ENCODE measurements at regions not wholly inside any gene's neighbourhood (a gene's known extent, or its start where the extent isn't known, plus 50 kb on each side); places are given as distances from the start of the nearest gene placed in this dataset.

GRCh38 chr11:122209619-122210366 is 93.8 kb upstream of the BLID start:
- no peaks in the 10 kb centered on the region for H3K27me3 ChIP-seq (replicated peaks in 1 of 4; ENCODE audit: control insufficient read depth in 3 of 4, extremely low read depth in 1 of 4, insufficient read depth in 3 of 4, low read length in 3 of 4)
- no peaks in the 10 kb centered on the region for H3K79me1 ChIP-seq (ENCODE audit: low read depth, low read length)
- H3K36me3 ChIP-seq (ENCODE audit: control insufficient read depth in 2 of 4, insufficient read depth in 4 of 4, low read length in 3 of 4) = no peaks in the 10 kb centered on the region
- FAIRE-seq (no peak), DNase-seq (ENCODE audit: low read depth in 1 of 2, low spot score in 2 of 2) (no peak)
- no peaks in the 10 kb centered on the region for H3K79me2 ChIP-seq (ENCODE audit: control insufficient read depth in 1 of 2, insufficient read depth in 2 of 2, low read length in 2 of 2)
- H2BK12ac ChIP-seq (ENCODE audit: low read depth, low read length) = no peak overlapping the region
- H3K9ac ChIP-seq (replicated peaks in 1 of 4; ENCODE audit: extremely low read depth in 1 of 4, low read depth in 3 of 4, low read length in 3 of 4) = no peak overlapping the region
- no peak overlapping the region for H3K14ac ChIP-seq (ENCODE audit: insufficient read length)
- H2BK120ac ChIP-seq (replicated peaks; ENCODE audit: low read depth, low read length) = no peak overlapping the region
- 93% methylated on average over 4 of the region's 4 CpGs; no CpG with 5 or more reads in 1 of the 2 experiments for WGBS, 2 experiments (ENCODE audit: extremely low coverage in 1 of 2, insufficient coverage in 1 of 2, insufficient read length in 1 of 2, insufficient replicate concordance in 2 of 2, low coverage in 1 of 2, low lambda C conversion rate in 2 of 2, missing lambda C conversion rate in 1 of 2)
- no peak overlapping the region for H3K4me2 ChIP-seq (ENCODE audit: insufficient read depth in 1 of 2, low read depth in 2 of 2, low read length in 2 of 2)
- no peak overlapping the region for H4K8ac ChIP-seq (ENCODE audit: extremely low read depth, insufficient read depth, low read length)
- no peak overlapping the region for H3K23ac ChIP-seq (ENCODE audit: insufficient read length)
- no peak overlapping the region for H2BK5ac ChIP-seq (ENCODE audit: low read depth, low read length)
- H2BK15ac ChIP-seq (ENCODE audit: low read length) = no peak overlapping the region
- H3K9me3 ChIP-seq (ENCODE audit: insufficient read depth in 2 of 2, low read depth in 1 of 2, low read length in 1 of 2) = no peaks in the 10 kb centered on the region
- no peak overlapping the region for H3K4ac ChIP-seq (replicated peaks; ENCODE audit: insufficient read length, low read depth, low read length)
- H3K23me2 ChIP-seq (ENCODE audit: low read depth, low read length) = no peaks in the 10 kb centered on the region
- no peak overlapping the region for H3K4me3 ChIP-seq (ENCODE audit: extremely low read depth in 1 of 4, insufficient read depth in 2 of 4, low read depth in 3 of 4, low read length in 4 of 4)
- no peak overlapping the region for H3K56ac ChIP-seq (replicated peaks; ENCODE audit: insufficient read length, low read depth, low read length)
- H3K4me1 ChIP-seq (replicated peaks in 1 of 4; ENCODE audit: control insufficient read depth in 3 of 4, insufficient read depth in 4 of 4, low read length in 3 of 4) = peaks cover 0 to 3% (median 0%) of the 10 kb centered on the region in 4 experiments; a peak in 1 of 7 replicates
- no peak overlapping the region for H4K91ac ChIP-seq (replicated peaks; ENCODE audit: insufficient read length, low read length)
- H2BK20ac ChIP-seq (ENCODE audit: low read length) = no peak overlapping the region
- no peak overlapping the region for H3K27ac ChIP-seq (ENCODE audit: low read depth, low read length)
- H2AFZ ChIP-seq (ENCODE audit: low read length) = no peak overlapping the region
- H4K5ac ChIP-seq (ENCODE audit: insufficient read length, low read depth, low read length) = no peak overlapping the region
- H3K18ac ChIP-seq (ENCODE audit: extremely low read depth, low read length) = no peak overlapping the region
- H2AK5ac ChIP-seq (ENCODE audit: low read depth, low read length) = no peak overlapping the region
- H4K20me1 ChIP-seq (replicated peaks in 1 of 2; ENCODE audit: control insufficient read depth in 1 of 2, insufficient read depth in 2 of 2, low read length in 2 of 2) = no peaks in the 10 kb centered on the region
- ChIA-PET CTCF (ENCODE audit: partially characterized antibody) (interaction anchor here (0.9 to 2.0 kb wide), 2 partner anchors 296 to 555 kb away, joined by 5 to 7 read pairs; no protein-coding TSS in a partner anchor), POLR2A (ENCODE audit: partially characterized antibody) (no interaction called here)
- TF ChIP-seq SP1 (IDR thresholded peaks at IDR 0.05; ENCODE audit: low read depth, low read length) (no peak), POLR2A (IDR thresholded peaks at IDR 0.05; ENCODE audit: control extremely low read depth in 1 of 2, low read depth in 2 of 2, low read length in 2 of 2) (no peak), FOSL1 (IDR thresholded peaks at IDR 0.05; ENCODE audit: insufficient read depth, low read depth, low read length) (no peak), GABPA (IDR thresholded peaks at IDR 0.05; ENCODE audit: borderline replicate concordance, insufficient read depth, low read length) (no peak), ASH2L (IDR thresholded peaks at IDR 0.05; ENCODE audit: low read length) (no peak), KDM4A (IDR thresholded peaks at IDR 0.05; ENCODE audit: low read depth, low read length, severe bottlenecking) (no peak)
- TF ChIP-seq, protein P1, sequence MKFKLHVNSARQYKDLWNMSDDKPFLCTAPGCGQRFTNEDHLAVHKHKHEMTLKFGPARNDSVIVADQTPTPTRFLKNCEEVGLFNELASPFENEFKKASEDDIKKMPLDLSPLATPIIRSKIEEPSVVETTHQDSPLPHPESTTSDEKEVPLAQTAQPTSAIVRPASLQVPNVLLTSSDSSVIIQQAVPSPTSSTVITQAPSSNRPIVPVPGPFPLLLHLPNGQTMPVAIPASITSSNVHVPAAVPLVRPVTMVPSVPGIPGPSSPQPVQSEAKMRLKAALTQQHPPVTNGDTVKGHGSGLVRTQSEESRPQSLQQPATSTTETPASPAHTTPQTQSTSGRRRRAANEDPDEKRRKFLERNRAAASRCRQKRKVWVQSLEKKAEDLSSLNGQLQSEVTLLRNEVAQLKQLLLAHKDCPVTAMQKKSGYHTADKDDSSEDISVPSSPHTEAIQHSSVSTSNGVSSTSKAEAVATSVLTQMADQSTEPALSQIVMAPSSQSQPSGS (IDR thresholded peaks at IDR 0.05; ENCODE audit: low read length) = no peak
- TF ChIP-seq, protein P2, sequence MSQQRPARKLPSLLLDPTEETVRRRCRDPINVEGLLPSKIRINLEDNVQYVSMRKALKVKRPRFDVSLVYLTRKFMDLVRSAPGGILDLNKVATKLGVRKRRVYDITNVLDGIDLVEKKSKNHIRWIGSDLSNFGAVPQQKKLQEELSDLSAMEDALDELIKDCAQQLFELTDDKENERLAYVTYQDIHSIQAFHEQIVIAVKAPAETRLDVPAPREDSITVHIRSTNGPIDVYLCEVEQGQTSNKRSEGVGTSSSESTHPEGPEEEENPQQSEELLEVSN (IDR thresholded peaks at IDR 0.05) = no peak

Measured in H1 (cell line).